KMS-11 (cell line): ENCODE measurements at regions not wholly inside any gene's neighbourhood (a gene's known extent, or its start where the extent isn't known, plus 50 kb on each side); places are given as distances from the start of the nearest gene placed in this dataset.
A peak's percentile ranks its signal among the peaks of the same experiment; 100 is the strongest.

Experiments used
- H2AFZ ChIP-seq: fragments of 200-600 bp; sonication (generic); 2 replicates; pipeline ENCODE4 v1.6.1; 2016; ENCODE audit warnings: antibody characterized with exemption, mixed run types, low read depth
- H3K27ac ChIP-seq: fragments of 200-600 bp; sonication (generic); 2 replicates; pipeline ENCODE4 v1.6.1; 2016; ENCODE audit warnings: mild to moderate bottlenecking, mixed run types
- H3K27me3 ChIP-seq: fragments of 200-600 bp; sonication (generic); 2 replicates; pipeline ENCODE4 v1.6.1; 2017; ENCODE audit warnings: mild to moderate bottlenecking, low read depth, mixed run types, moderate library complexity; ENCODE audit not compliant: insufficient read depth
- H3K36me3 ChIP-seq: fragments of 200-600 bp; sonication (generic); 2 replicates; pipeline ENCODE4 v1.6.1; 2017; ENCODE audit warnings: mild to moderate bottlenecking, mixed run types; ENCODE audit not compliant: insufficient read depth
- H3K4me1 ChIP-seq: fragments of 200-600 bp; sonication (generic); 2 replicates; pipeline ENCODE4 v1.6.1; 2016; ENCODE audit warnings: mild to moderate bottlenecking, low read depth, mixed run types; ENCODE audit not compliant: poor library complexity, severe bottlenecking
- H3K4me2 ChIP-seq: fragments of 200-600 bp; sonication (generic); 2 replicates; pipeline ENCODE4 v1.7.0; 2016; ENCODE audit warnings: mild to moderate bottlenecking, mixed run types
- H3K4me3 ChIP-seq: fragments of 200-600 bp; sonication (generic); IDR thresholded peaks from 2 replicates; pipeline ENCODE4 v1.6.1; 2017; ENCODE audit warnings: low read depth, low read length, mixed read lengths; ENCODE audit not compliant: insufficient read depth
- H3K79me2 ChIP-seq: fragments of 200-600 bp; sonication (generic); 2 replicates; pipeline ENCODE4 v1.6.1; 2016; ENCODE audit warnings: low read depth, mixed run types; ENCODE audit not compliant: insufficient read depth
- H3K9ac ChIP-seq: fragments of 200-600 bp; sonication (generic); 2 replicates; pipeline ENCODE4 v1.6.1; 2016; ENCODE audit warnings: mild to moderate bottlenecking, mixed run types
- H4K20me1 ChIP-seq: fragments of 200-600 bp; sonication (generic); 2 replicates; pipeline ENCODE4 v1.6.1; 2016; ENCODE audit warnings: mild to moderate bottlenecking, mixed run types; ENCODE audit not compliant: insufficient read depth
- TF ChIP-seq, protein P1 (sequence below): fragments of 200-600 bp; sonication (generic); conservative IDR thresholded peaks from 2 replicates; pipeline ENCODE4 v1.6.1; 2017; ENCODE audit warnings: low read depth, mild to moderate bottlenecking, antibody characterized with exemption, low read length, moderate library complexity, mixed read lengths

- H4K20me1 ChIP-seq = no peaks in the 10 kb centered on the region
- H3K4me1 ChIP-seq = peaks cover 22% of the 10 kb centered on the region
- no peak overlapping the region for H3K9ac ChIP-seq
- H3K27ac ChIP-seq = no peak overlapping the region
- no peak overlapping the region for H2AFZ ChIP-seq
- H3K36me3 ChIP-seq = no peaks in the 10 kb centered on the region
- no peaks in the 10 kb centered on the region for H3K79me2 ChIP-seq
- TF ChIP-seq, protein P1, sequence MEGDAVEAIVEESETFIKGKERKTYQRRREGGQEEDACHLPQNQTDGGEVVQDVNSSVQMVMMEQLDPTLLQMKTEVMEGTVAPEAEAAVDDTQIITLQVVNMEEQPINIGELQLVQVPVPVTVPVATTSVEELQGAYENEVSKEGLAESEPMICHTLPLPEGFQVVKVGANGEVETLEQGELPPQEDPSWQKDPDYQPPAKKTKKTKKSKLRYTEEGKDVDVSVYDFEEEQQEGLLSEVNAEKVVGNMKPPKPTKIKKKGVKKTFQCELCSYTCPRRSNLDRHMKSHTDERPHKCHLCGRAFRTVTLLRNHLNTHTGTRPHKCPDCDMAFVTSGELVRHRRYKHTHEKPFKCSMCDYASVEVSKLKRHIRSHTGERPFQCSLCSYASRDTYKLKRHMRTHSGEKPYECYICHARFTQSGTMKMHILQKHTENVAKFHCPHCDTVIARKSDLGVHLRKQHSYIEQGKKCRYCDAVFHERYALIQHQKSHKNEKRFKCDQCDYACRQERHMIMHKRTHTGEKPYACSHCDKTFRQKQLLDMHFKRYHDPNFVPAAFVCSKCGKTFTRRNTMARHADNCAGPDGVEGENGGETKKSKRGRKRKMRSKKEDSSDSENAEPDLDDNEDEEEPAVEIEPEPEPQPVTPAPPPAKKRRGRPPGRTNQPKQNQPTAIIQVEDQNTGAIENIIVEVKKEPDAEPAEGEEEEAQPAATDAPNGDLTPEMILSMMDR = no peak
- H3K27me3 ChIP-seq = no peaks in the 10 kb centered on the region
- H3K4me3 ChIP-seq = no peak overlapping the region
- H3K4me2 ChIP-seq = peak overlapping the region; percentile 36; the same call in 1 of the 2 replicates
These were observed 126.0 kb upstream of the CRY1 start for GRCh38 chr12:107219301-107219700.

DNA sequence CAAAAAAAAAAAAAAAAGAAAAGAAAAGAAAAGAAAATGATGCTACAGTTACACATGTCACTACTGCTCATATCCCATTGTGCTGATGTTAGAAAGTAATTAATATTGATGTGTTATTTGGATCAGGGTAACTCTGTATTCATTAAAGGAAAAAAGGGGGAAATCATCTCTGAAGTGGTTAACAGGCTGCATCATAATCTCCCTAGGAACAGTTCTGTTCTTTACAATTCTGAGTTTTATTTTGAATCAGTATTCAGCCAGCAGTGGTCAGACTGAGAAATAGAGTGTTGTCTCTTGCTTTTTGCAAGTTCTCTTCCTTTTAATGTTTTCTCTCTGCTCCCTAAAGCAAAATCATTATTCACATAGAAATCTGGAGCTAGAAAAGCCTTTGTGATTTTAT lies 128.6 kb upstream of the CRY1 start:
- no peaks in the 10 kb centered on the region for H3K27me3 ChIP-seq
- H3K27ac ChIP-seq = no peak overlapping the region
- peaks cover 22% of the 10 kb centered on the region for H3K4me1 ChIP-seq
- no peak overlapping the region for H3K4me3 ChIP-seq
- H3K4me2 ChIP-seq = no peak overlapping the region
- no peaks in the 10 kb centered on the region for H3K36me3 ChIP-seq
- TF ChIP-seq, protein P1 = no peak
- H3K79me2 ChIP-seq = no peaks in the 10 kb centered on the region
- no peaks in the 10 kb centered on the region for H4K20me1 ChIP-seq
- no peak overlapping the region for H2AFZ ChIP-seq
- H3K9ac ChIP-seq = no peak overlapping the region

- peaks cover 20% of the 10 kb centered on the region for H3K4me1 ChIP-seq
- H3K36me3 ChIP-seq = no peaks in the 10 kb centered on the region
- H3K27me3 ChIP-seq = no peaks in the 10 kb centered on the region
- no peak overlapping the region for H3K4me3 ChIP-seq
- H3K27ac ChIP-seq = no peak overlapping the region
- no peak overlapping the region for H3K9ac ChIP-seq
- no peaks in the 10 kb centered on the region for H3K79me2 ChIP-seq
- no peaks in the 10 kb centered on the region for H4K20me1 ChIP-seq
- TF ChIP-seq, protein P1 = no peak
- no peak overlapping the region for H3K4me2 ChIP-seq
- no peak overlapping the region for H2AFZ ChIP-seq
These were observed 130.5 kb upstream of the CRY1 start for GRCh38 chr12:107223821-107224220.

GRCh38 chr12:107225635-107226034 lies 132.3 kb upstream of the CRY1 start:
- H3K4me2 ChIP-seq = no peak overlapping the region
- H2AFZ ChIP-seq = no peak overlapping the region
- TF ChIP-seq, protein P1 = no peak
- H3K27ac ChIP-seq = no peak overlapping the region
- H3K27me3 ChIP-seq = no peaks in the 10 kb centered on the region
- no peak overlapping the region for H3K4me3 ChIP-seq
- H3K4me1 ChIP-seq = peaks cover 13% of the 10 kb centered on the region
- H3K9ac ChIP-seq = no peak overlapping the region
- no peaks in the 10 kb centered on the region for H4K20me1 ChIP-seq
- no peaks in the 10 kb centered on the region for H3K36me3 ChIP-seq
- H3K79me2 ChIP-seq = no peaks in the 10 kb centered on the region
